IPS-NIHi11 (cell line): ENCODE measurements at regions not wholly inside any gene's neighbourhood (a gene's known extent, or its start where the extent isn't known, plus 50 kb on each side); places are given as distances from the start of the nearest gene placed in this dataset.

Experiments
- DNase-seq: peaks from one replicate; pipeline ENCODE4 v3.0.0; 2012; ENCODE audit warnings: mixed read lengths, low spot score

GRCh38 chr12:107443320-107444090 lies 242.1 kb upstream of the PWP1 start:
- no peak for DNase-seq

GRCh38 chr12:107444771-107445170 lies 240.8 kb upstream of the PWP1 start:
- DNase-seq = no peak

- DNase-seq = no peak
Observed at GRCh38 chr12:107446476-107446875, 239.1 kb upstream of the PWP1 start.

GRCh38 chr12:107447336-107447735 lies 238.3 kb upstream of the PWP1 start:
- no peak for DNase-seq

- DNase-seq = peak; percentile 58
Observed at GRCh38 chr12:107448198-107448597, 237.4 kb upstream of the PWP1 start.

- DNase-seq = no peak
Observed at GRCh38 chr12:107449891-107450290, 235.7 kb upstream of the PWP1 start.

GRCh38 chr12:107450541-107450940 lies 235.1 kb upstream of the PWP1 start:
- peak; percentile 29 for DNase-seq

- no peak for DNase-seq
Observed at GRCh38 chr12:107451246-107451645, 234.4 kb upstream of the PWP1 start.

- no peak for DNase-seq
Observed at GRCh38 chr12:107454109-107454830, 231.3 kb upstream of the PWP1 start.

GRCh38 chr12:107457362-107457935 lies 228.2 kb upstream of the PWP1 start:
- no peak for DNase-seq

- no peak for DNase-seq
Observed at GRCh38 chr12:107458163-107458562, 227.4 kb upstream of the PWP1 start.

- no peak for DNase-seq
Observed at GRCh38 chr12:107458990-107459389, 226.6 kb upstream of the PWP1 start.

GRCh38 chr12:107459641-107460040 lies 226.0 kb upstream of the PWP1 start:
- peak; percentile 42 for DNase-seq

GRCh38 chr12:107461222-107461975 lies 224.2 kb upstream of the PWP1 start:
- no peak for DNase-seq

GRCh38 chr12:107462428-107463332 lies 222.9 kb upstream of the PWP1 start:
- DNase-seq = no peak

- no peak for DNase-seq
Observed at GRCh38 chr12:107464644-107465043, 221.0 kb upstream of the PWP1 start.

- DNase-seq = no peak
Observed at GRCh38 chr12:107465625-107466024, 220.0 kb upstream of the PWP1 start.

GRCh38 chr12:107467716-107468115 lies 217.9 kb upstream of the PWP1 start:
- DNase-seq = no peak

- no peak for DNase-seq
Observed at GRCh38 chr12:107468182-107468581, 217.4 kb upstream of the PWP1 start.

GRCh38 chr12:107469011-107469410 lies 216.6 kb upstream of the PWP1 start:
- DNase-seq = no peak

- DNase-seq = no peak
Observed at GRCh38 chr12:107470645-107471044, 215.0 kb upstream of the PWP1 start.
